HepG2 (cell line): ENCODE measurements at regions not wholly inside any gene's neighbourhood (a gene's known extent, or its start where the extent isn't known, plus 50 kb on each side); places are given as distances from the start of the nearest gene placed in this dataset.

ENCODE experiments used
- ATAC-seq: fragments of 200-7000 bp; cut with Tn5 transposase; 3 replicates; pipeline ENCODE4 v1.9.1; 2020; ENCODE audit warnings: mild to moderate bottlenecking, moderate library complexity
- BruUV-seq: library from RNA; stranded (reverse); fragments of 400-500 nt; replicated peaks from 2 replicates; lab custom pipeline; 2021; lab: Mats Ljungman, UMichigan
- CTCF ChIA-PET: fragments of 300-600 bp; formaldehyde crosslinking; extraction: SDS; loops from one replicate; lab custom pipeline; 2021; ENCODE audit warnings: low total read pairs, inconsistent platforms, low intra/inter-chr PET ratio; lab: Yijun Ruan, JAX
- POLR2A ChIA-PET: fragments of 350-600 bp; sonication (Branson Sonifier 250); formaldehyde crosslinking; loops from one replicate; lab custom pipeline; 2020; ENCODE audit warnings: antibody characterized with exemption, inconsistent platforms; lab: Yijun Ruan, JAX
- DNase-seq: peaks from one replicate; pipeline ENCODE4 v3.0.0-alpha.2; 2015; ENCODE audit warnings: low spot score
- FAIRE-seq: peaks from 3 replicates; lab custom pipeline; 2011; peaks lifted over from hg19 to GRCh38; lab: Jason Lieb, UNC
- H2AFZ ChIP-seq: one replicate; pipeline ENCODE4 v1.6.1; 2011; ENCODE audit warnings: low read length, inconsistent platforms
- H3K27ac ChIP-seq: fragments of 300-600 bp; 3 replicates; pipeline ENCODE4 v1.8.0; 2011; ENCODE audit warnings: mixed run types, mild to moderate bottlenecking, mixed read lengths, low read length, inconsistent platforms; ENCODE audit not compliant: insufficient read depth; ENCODE audit errors: extremely low read length
- H3K27me3 ChIP-seq, 2 experiments: fragments of 200-600 bp in 1 of 2; 2 replicates in 1 of 2; 3 replicates in 1 of 2; pipeline versions ENCODE4 v1.6.0 to v1.8.0; 2011; ENCODE audit warnings: low read length in 2 of 2, mild to moderate bottlenecking in 2 of 2, moderate library complexity in 2 of 2, inconsistent platforms in 1 of 2; ENCODE audit not compliant: insufficient read depth in 2 of 2, control insufficient read depth in 1 of 2
- H3K36me3 ChIP-seq, 2 experiments: fragments of 200-600 bp in 1 of 2; replicated peaks in 1 of 2; 2 replicates in 1 of 2; 3 replicates in 1 of 2; pipeline versions ENCODE4 v1.5.1 to v1.8.0; 2011; ENCODE audit warnings: low read length in 2 of 2, inconsistent platforms in 1 of 2; ENCODE audit not compliant: insufficient read depth in 2 of 2, control insufficient read depth in 1 of 2
- H3K4me1 ChIP-seq: 2 replicates; pipeline ENCODE4 v1.5.1; 2012; ENCODE audit warnings: low read length, inconsistent platforms; ENCODE audit not compliant: insufficient read depth
- H3K4me2 ChIP-seq: 2 replicates; pipeline ENCODE4 v1.6.0; 2011; ENCODE audit warnings: low read depth, low read length, inconsistent platforms
- H3K4me3 ChIP-seq, 3 experiments: fragments of 200-600 bp in 1 of 3; sonication (generic), shearing (Covaris generic) in 1 of 3; replicated peaks in 1 of 3; 2 replicates each; pipeline ENCODE4 v1.5.1; 2011 to 2016; ENCODE audit warnings: low read length in 3 of 3, inconsistent platforms in 2 of 3, low read depth in 2 of 3, mild to moderate bottlenecking in 2 of 3, control low read depth in 1 of 3, mixed read lengths in 1 of 3; ENCODE audit not compliant: insufficient read depth in 1 of 3
- H3K79me2 ChIP-seq: one replicate; pipeline ENCODE4 v1.6.1; 2011; ENCODE audit warnings: low read length, inconsistent platforms; ENCODE audit not compliant: insufficient read depth
- H3K9ac ChIP-seq: 2 replicates; pipeline ENCODE4 v1.6.0; 2011; ENCODE audit warnings: mild to moderate bottlenecking, low read depth, low read length, inconsistent platforms; ENCODE audit not compliant: insufficient read depth
- H3K9me3 ChIP-seq: 2 replicates; pipeline ENCODE4 v1.5.1; 2012; ENCODE audit warnings: mild to moderate bottlenecking, low read length
- H4K20me1 ChIP-seq: 2 replicates; pipeline ENCODE4 v1.6.0; 2011; ENCODE audit warnings: inconsistent platforms, mild to moderate bottlenecking, low read length, moderate library complexity; ENCODE audit not compliant: insufficient read depth
- ARID4A ChIP-seq: sonication (generic); formaldehyde crosslinking; IDR thresholded peaks from 2 replicates; pipeline ENCODE4 v1.5.0; 2020; ENCODE audit warnings: mild to moderate bottlenecking, missing genetic modification reagents, borderline replicate concordance
- HOMEZ ChIP-seq: IDR thresholded peaks from 2 replicates; pipeline ENCODE4 v1.6.1; 2016; ENCODE audit warnings: low read depth
- MAX ChIP-seq: IDR thresholded peaks from 2 replicates; pipeline ENCODE4 v1.6.1; 2012; ENCODE audit warnings: inconsistent platforms
- NFRKB ChIP-seq: fragments of 450-650 bp; IDR thresholded peaks from 2 replicates; pipeline ENCODE4 v1.6.1; 2017
- RFX1 ChIP-seq: fragments of 450-650 bp; IDR thresholded peaks from 2 replicates; pipeline ENCODE4 v1.6.1; 2017
- SCMH1 ChIP-seq: sonication (generic); formaldehyde crosslinking; IDR thresholded peaks from 2 replicates; pipeline ENCODE4 v1.9.0; 2021; ENCODE audit warnings: missing genetic modification reagents, mild to moderate bottlenecking, borderline replicate concordance
- TEAD3 ChIP-seq: optimal IDR thresholded peaks from 2 replicates; pipeline ENCODE3; 2016; ENCODE audit warnings: borderline replicate concordance
- TFDP2 ChIP-seq: sonication (generic); formaldehyde crosslinking; IDR thresholded peaks from 2 replicates; pipeline ENCODE4 v1.4.0; 2020; ENCODE audit warnings: missing genetic modification reagents
- ZBTB7B ChIP-seq: sonication (generic); formaldehyde crosslinking; IDR thresholded peaks from 2 replicates; pipeline ENCODE4 v1.4.0; 2020; ENCODE audit warnings: missing genetic modification reagents
- ZNF501 ChIP-seq: sonication (generic); formaldehyde crosslinking; IDR thresholded peaks from 2 replicates; pipeline ENCODE4 v1.5.1; 2020; ENCODE audit warnings: mild to moderate bottlenecking, moderate library complexity, missing genetic modification reagents
- ZNF749 ChIP-seq: sonication (generic); formaldehyde crosslinking; IDR thresholded peaks from 2 replicates; pipeline ENCODE4 v1.8.0; 2022; ENCODE audit warnings: mild to moderate bottlenecking, missing genetic modification reagents, moderate library complexity, borderline replicate concordance
- ZNF773 ChIP-seq: sonication (generic); formaldehyde crosslinking; IDR thresholded peaks from 2 replicates; pipeline ENCODE4 v1.4.0; 2020; ENCODE audit warnings: missing genetic modification reagents, borderline replicate concordance
- WGBS: methylation state at CpG from one replicate; pipeline ENCODE4 v1.1.6; 2017; ENCODE audit warnings: low lambda C conversion rate; 5-methylcytosine and 5-hydroxymethylcytosine counted together
- in situ Hi-C: cut with HindIII; loops from 2 replicates; pipeline ENCODE4 v1.10.0; 2017; ENCODE audit warnings: low pct_unique_long_range_greater_than_20kb; ENCODE audit not compliant: extremely low pct_ligation_motif_present
- intact Hi-C: fragments of 100-400 bp; cut with micrococcal nuclease; formaldehyde crosslinking; loops from one replicate; pipeline ENCODE4 v1.10.0; 2022; ENCODE audit not compliant: unreplicated experiment
- TF ChIP-seq, protein P1 (sequence below): IDR thresholded peaks from 2 replicates; pipeline ENCODE4 v1.6.1; 2012; ENCODE audit warnings: low read length, improper control_type of control experiment

GRCh38 chr11:129546266-129546665 lies 170.6 kb downstream of the BARX2 start:
- POLR2A ChIA-PET = no interaction called here
- Histone ChIP-seq H2AFZ (no peak overlapping the region), H3K9ac (no peak overlapping the region), H3K4me1 (no peaks in the 10 kb centered on the region), H4K20me1 (no peaks in the 10 kb centered on the region), H3K36me3 (no peaks in the 10 kb centered on the region), H3K79me2 (no peaks in the 10 kb centered on the region), H3K4me3 (no peak overlapping the region), H3K4me2 (no peak overlapping the region), H3K27me3 (no peaks in the 10 kb centered on the region; a peak in 1 of 5 replicates), H3K9me3 (no peaks in the 10 kb centered on the region), H3K27ac (no peak overlapping the region)
- ATAC-seq (no peak), DNase-seq (no peak), FAIRE-seq (no peak)
- TF ChIP-seq ARID4A (CRISPR knock-in tag) (no peak), ZBTB7B (CRISPR knock-in tag) (no peak), ZNF501 (no peak), ZNF749 (no peak), SCMH1 (no peak), HOMEZ (CRISPR knock-in tag) (no peak), TEAD3 (no peak), NFRKB (no peak), RFX1 (no peak), TFDP2 (CRISPR knock-in tag) (no peak), ZNF773 (CRISPR knock-in tag) (no peak), MAX (no peak)
- TF ChIP-seq, protein P1, sequence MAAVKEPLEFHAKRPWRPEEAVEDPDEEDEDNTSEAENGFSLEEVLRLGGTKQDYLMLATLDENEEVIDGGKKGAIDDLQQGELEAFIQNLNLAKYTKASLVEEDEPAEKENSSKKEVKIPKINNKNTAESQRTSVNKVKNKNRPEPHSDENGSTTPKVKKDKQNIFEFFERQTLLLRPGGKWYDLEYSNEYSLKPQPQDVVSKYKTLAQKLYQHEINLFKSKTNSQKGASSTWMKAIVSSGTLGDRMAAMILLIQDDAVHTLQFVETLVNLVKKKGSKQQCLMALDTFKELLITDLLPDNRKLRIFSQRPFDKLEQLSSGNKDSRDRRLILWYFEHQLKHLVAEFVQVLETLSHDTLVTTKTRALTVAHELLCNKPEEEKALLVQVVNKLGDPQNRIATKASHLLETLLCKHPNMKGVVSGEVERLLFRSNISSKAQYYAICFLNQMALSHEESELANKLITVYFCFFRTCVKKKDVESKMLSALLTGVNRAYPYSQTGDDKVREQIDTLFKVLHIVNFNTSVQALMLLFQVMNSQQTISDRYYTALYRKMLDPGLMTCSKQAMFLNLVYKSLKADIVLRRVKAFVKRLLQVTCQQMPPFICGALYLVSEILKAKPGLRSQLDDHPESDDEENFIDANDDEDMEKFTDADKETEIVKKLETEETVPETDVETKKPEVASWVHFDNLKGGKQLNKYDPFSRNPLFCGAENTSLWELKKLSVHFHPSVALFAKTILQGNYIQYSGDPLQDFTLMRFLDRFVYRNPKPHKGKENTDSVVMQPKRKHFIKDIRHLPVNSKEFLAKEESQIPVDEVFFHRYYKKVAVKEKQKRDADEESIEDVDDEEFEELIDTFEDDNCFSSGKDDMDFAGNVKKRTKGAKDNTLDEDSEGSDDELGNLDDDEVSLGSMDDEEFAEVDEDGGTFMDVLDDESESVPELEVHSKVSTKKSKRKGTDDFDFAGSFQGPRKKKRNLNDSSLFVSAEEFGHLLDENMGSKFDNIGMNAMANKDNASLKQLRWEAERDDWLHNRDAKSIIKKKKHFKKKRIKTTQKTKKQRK = no peak
- CTCF ChIA-PET = no interaction called here
- in situ Hi-C loops (no loop called here), intact Hi-C loops (no loop called here)
- WGBS = 51% methylated on average over 4 of the region's 4 CpGs
- no TSS peak for BruUV-seq
